Left renal cortex interstitium (tissue), 4 donors: ENCODE measurements at regions not wholly inside any gene's neighbourhood (a gene's known extent, or its start where the extent isn't known, plus 50 kb on each side); places are given as distances from the start of the nearest gene placed in this dataset.

Source experiments
- DNase-seq, 4 donors: peaks; one replicate each; pipeline ENCODE4 v3.0.0-alpha.2; 2013; ENCODE audit warnings: low read depth in 4 of 4, low spot score in 2 of 4, missing footprints in 1 of 4

DNA sequence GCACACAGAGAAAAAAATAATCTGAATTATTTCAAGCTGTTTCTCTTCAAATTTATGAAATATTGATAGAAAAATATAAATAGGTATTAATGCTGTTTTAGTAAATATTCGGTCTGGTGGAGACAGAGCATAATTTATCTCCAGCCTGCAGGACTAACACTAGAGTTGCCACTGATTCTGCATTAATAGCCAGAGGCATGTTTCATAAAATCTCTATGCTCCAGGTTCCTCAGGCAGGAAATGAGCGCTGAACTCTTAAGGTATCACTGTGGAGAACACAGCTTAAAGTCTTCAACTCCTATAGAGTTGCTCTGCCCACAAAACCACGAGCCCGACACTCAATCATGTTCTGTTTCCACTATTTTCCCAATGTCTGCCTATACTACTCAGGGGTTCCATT, 470.0 kb upstream of the TMPO start:
- no peak for DNase-seq

- no peak for DNase-seq
Observed at GRCh38 chr12:98048326-98048725, 467.1 kb upstream of the TMPO start.

DNA sequence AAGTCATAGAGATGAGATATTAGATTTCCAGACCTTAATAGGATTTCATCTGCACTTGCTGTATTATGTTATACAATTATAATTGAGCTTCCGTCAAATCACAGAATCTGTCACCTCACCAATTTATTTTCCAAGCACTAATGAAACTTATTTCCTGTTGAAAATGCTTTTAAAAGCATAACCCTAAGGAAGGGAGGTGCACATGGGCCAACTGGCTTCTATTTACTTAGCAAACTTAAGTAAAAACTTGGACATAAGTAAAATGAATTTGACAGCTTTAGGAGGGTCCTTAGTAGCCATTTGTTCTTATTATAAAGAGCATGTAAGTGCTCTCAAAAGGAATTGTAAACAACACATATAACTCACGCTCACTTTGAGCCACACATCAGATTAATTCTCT, 462.2 kb upstream of the TMPO start:
- no peak for DNase-seq

DNA sequence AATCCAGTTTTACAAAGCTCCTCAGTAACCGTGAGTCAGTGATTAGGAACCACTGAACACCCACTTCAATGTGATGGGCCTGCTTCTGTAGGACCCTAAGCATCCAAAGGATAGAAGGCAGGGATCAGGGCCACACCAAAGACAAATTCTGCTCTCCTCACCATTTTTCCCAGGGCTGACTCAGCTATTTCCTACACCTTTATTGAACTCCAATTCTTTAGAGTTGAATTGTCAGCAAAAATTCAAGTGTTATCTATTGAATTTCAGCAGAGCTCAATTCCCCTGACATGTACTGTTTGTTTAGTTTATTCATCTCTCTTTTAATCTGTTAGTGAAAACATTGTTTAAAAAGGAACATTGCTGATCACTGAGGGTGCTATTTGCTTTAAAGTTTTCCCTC, 457.7 kb upstream of the TMPO start:
- no peak for DNase-seq

DNA sequence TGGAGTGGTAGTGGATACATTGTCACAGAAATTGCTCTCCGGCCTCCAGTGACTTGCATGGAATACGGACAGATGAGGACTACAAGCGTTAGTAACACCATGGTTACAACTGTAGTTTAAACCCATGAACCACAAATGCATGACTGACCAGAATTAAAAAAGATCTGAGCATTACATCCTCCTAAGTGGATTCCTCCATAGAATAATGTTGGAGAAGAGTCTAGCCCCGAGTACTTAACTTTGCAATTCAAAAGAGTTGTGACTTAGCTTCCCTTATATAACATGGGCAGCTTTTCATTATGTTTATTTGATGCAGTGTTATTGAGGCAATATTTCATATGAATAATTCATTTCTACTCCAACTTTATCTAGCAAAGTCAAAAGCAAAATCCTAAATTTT, 457.2 kb upstream of the TMPO start:
- no peak for DNase-seq

- DNase-seq, result no peak
Observed at GRCh38 chr12:98058838-98059237, 456.6 kb upstream of the TMPO start.

- DNase-seq, result no peak
Observed at GRCh38 chr12:98059659-98060343, 455.6 kb upstream of the TMPO start.

GRCh38 chr12:98060411-98060810, 455.0 kb upstream of the TMPO start:
- no peak for DNase-seq

DNA sequence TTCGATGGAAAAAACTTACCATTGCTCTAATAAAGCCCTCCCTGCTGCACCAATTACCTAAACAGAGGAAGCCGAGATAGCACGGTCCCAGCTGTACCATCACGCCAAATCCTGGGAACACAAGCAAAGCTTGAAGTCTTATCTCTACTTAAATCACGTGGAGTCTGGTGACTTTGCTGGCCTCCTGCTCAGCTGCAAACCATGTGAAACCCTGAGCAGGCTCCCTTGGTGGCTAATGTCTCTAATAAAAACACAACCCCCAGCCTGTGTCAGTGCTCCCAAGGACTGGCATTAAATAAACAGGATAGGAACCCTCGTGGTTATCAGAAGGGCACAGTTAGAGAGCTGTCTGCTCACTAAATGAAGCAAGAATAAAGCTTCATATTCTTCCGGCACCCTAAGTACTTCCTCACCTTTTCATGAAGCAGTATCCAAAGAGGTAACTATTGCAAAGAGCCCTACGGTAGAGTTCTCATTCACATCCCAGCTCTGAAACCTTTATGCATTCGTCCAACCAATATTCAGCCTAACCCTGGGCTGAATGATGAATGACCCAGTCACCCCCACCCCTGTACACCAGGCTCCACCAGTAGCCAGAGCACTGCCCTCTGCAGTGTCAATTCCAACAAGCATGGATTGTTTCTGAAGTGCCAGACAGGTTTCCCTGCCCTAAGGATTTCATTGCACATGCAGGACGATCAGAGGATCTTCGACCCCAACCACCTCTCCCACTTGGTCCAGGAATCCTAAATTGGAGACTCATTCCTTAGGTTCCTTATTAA, 452.7 kb upstream of the TMPO start:
- no peak for DNase-seq

DNA sequence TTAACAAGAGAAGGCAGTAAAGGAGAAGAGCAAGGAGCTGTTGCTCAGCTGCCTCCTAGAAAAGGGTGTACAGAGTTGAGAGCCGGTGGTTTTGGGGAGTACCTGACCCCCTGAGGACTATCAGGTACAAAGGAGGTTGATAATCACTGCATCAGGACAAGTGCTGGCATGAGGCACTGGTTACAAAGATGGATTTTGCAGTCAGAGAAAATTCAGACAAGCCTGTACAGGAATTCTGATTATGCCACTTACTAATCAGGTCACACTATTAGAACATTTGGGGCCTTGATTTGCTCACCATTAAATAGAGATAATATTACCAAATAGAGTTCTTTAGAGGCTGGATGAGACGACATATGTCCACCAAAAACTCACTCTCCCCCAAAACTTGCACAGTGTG, 450.9 kb upstream of the TMPO start:
- no peak for DNase-seq

DNA sequence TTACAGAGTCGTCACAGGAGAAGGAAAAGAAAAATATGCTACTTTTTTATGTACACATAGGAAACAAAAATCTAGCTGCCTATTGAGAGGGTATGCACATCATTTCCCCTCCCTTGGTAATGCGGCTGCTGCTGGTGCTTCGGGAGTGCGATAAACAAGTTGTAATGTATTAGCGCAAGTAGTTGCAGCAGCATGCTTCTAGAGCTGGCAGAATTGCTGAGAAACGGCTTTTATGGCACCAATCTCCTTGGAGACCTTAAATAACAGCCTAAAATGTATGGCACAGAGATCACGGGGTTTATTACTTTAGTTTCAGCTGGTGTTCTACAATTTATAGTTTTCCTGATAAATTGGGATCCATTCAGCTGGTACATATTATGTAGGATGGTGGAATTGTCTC, 447.6 kb upstream of the TMPO start:
- no peak for DNase-seq

DNA sequence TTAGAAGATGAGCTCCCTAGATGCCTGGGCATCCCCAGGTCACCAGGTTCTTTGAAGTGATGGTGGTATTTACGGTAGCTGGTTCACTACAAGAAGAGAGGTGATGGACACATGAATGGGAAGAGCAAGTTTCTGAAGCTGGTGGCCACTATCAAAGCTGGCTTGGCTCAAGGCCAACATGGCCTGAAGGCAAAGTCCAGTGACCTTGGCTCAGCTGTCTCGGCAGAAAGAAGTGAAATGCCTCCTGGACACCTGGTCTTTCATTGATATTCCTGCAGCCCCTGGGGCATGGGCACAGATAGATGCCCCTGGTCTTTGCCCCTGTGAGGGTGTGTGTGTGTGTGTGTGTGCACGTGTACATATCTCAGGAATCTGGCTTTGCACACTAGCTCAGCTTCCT, 441.8 kb upstream of the TMPO start:
- no peak for DNase-seq

DNA sequence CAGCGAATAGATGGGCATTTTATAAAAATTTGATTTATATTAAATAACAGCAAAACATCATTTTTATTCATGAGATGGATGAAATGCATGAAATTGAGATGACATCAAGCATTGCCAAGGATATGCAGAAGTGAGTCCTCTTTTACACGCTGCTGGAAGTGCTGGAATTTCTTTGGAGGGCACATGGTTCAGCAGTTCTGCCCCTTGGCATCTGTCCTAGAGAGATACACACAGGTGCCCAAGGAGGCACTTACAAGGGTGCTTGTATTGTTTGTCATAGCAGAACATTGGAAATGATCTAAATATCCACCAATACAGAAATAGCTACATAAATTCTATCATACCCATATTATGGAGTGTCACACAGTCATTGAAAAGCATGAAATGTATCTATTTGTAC, 441.1 kb upstream of the TMPO start:
- DNase-seq, result no peak

DNA sequence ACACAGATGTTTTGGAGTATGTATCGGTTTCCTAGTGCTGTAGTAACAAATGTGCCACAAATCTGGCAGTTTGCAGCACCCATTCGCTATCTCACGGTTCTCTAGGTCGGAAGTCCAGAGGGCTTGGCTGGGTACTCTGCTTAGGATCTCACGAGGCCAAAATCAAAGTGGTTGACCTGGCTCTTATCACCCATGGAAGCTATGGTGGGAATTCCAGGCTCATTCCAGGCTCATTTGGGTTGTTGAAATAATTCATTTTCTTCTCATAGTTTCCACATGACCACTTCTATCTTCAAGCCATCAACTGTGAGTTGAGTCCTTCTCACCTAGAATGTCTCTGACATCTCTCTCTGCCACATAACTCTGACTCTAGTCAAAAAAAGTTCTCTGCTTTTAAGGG, 431.0 kb upstream of the TMPO start:
- DNase-seq, result no peak

GRCh38 chr12:98085046-98085755, 430.2 kb upstream of the TMPO start:
- no peak for DNase-seq

- DNase-seq, result no peak
Observed at GRCh38 chr12:98090731-98091130, 424.7 kb upstream of the TMPO start.

DNA sequence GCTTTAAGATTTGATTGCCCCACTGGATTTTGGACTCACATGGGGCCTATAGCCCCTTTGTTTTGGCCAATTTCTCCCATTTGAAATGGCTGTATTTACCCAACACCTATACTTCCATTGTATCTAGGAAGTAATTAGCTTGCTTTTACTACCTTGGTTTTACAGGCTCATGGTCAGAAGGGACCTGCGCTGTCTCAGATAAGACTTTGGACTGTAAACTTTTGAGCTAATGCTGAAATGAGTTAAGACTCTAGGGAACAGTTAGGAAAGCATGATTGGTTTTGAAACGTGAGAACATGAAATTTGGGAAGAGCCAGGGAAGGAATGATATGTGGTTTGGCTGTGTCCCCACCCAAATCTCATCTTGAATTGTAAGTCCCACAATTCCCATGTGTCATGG, 419.0 kb upstream of the TMPO start:
- DNase-seq, result no peak

DNA sequence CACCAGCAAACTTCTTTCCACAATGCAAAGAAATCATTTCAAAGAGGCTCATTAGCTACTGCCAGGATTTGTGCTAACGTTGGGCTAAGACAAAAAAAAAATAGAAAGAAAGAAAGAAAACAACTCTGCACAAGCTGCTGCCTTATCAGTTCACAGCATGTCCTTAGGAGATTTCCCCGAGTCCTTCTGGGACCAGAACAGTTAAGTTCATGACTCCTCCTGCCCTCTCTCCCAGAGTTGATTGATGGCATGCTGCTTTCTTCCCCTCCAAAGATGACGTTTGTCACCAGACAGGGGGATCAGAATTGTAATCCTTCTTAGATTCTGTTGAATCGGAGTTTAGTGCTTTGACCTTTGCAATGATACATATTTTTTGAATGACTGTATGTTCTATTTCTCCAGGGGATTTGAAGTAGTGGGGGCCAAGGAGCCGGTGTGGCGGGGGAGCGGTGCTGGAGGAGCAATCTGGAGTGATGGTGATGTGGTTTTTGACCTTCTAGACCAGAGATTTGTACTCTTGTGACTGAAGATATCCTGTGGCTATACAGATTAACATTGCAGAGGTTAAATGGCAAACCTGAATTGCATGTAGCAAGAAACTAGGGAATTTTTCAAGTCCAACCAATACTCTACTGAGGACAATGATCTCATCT, 409.2 kb upstream of the TMPO start:
- DNase-seq, result no peak

GRCh38 chr12:98109266-98109665, 406.1 kb upstream of the TMPO start:
- DNase-seq, result no peak

DNA sequence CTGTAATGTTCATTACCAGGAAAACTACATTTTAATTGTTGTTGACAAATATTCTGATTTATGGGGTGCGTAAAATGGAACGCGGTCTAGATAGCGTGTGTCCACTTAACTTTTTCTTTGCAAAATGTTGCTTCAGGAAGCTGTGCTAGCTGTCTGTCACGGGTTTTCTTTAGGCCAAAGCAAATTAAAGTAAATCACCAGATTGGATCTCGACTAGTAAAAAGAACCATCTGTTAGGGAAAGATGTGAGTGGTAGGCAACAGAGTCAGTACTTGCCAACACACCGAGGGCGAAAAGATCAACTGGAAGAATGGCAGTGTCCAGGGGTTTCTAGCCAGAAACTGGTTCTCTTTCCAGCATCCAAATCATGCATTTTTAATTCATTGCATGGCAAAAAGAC, 404.9 kb upstream of the TMPO start:
- no peak for DNase-seq

GRCh38 chr12:98113548-98113947, 401.8 kb upstream of the TMPO start:
- DNase-seq, result no peak
